Calu3 (cell line): ENCODE measurements at regions not wholly inside any gene's neighbourhood (a gene's known extent, or its start where the extent isn't known, plus 50 kb on each side); places are given as distances from the start of the nearest gene placed in this dataset.

Source experiments
- BruUV-seq: library from RNA; stranded (reverse); fragments of 400-500 nt; replicated peaks from 2 replicates; lab custom pipeline; 2021; lab: Mats Ljungman, UMichigan
- CTCF ChIA-PET: fragments of 300-600 bp; sonication (Branson Sonifier 250); formaldehyde crosslinking; loops from one replicate; lab custom pipeline; 2022; ENCODE audit warnings: antibody characterized with exemption; lab: Charles Lee
- DNase-seq: peaks from one replicate; pipeline ENCODE4 v3.0.0; 2022
- H3K27ac Mint-ChIP-seq: one replicate; pipeline ENCODE4 v1.8.0; 2022; ENCODE audit warnings: mixed read lengths; ENCODE audit not compliant: unreplicated experiment
- H3K27me3 Mint-ChIP-seq: one replicate; pipeline ENCODE4 v1.8.0; 2022; ENCODE audit warnings: mixed read lengths; ENCODE audit not compliant: unreplicated experiment
- H3K36me3 Mint-ChIP-seq: one replicate; pipeline ENCODE4 v1.8.0; 2022; ENCODE audit warnings: mild to moderate bottlenecking, moderate library complexity, mixed read lengths; ENCODE audit not compliant: insufficient read depth, unreplicated experiment
- H3K4me1 Mint-ChIP-seq: one replicate; pipeline ENCODE4 v1.8.0; 2022; ENCODE audit warnings: mild to moderate bottlenecking, low read depth, mixed read lengths; ENCODE audit not compliant: unreplicated experiment
- H3K4me3 Mint-ChIP-seq: one replicate; pipeline ENCODE4 v1.8.0; 2022; ENCODE audit warnings: mild to moderate bottlenecking, low read depth, moderate library complexity, mixed read lengths; ENCODE audit not compliant: unreplicated experiment
- H3K9me3 Mint-ChIP-seq: one replicate; pipeline ENCODE4 v1.8.0; 2022; ENCODE audit warnings: low read depth, mixed read lengths; ENCODE audit not compliant: unreplicated experiment
- CTCF ChIP-seq: fragments of 200-600 bp; IDR thresholded peaks from one replicate; pipeline ENCODE4 v1.8.0; 2022; ENCODE audit warnings: antibody characterized with exemption; ENCODE audit not compliant: unreplicated experiment
- intact Hi-C: fragments of 100-400 bp; cut with micrococcal nuclease; formaldehyde crosslinking; loops from one replicate; pipeline ENCODE4 v1.10.0; 2022; ENCODE audit not compliant: unreplicated experiment

GRCh38 chr5:167414611-167415010, 876.8 kb upstream of the WWC1 start:
- TF ChIP-seq CTCF = no peak
- Mint-ChIP-seq H3K27me3 (no peaks in the 10 kb centered on the region), H3K36me3 (no peaks in the 10 kb centered on the region), H3K4me3 (no peak overlapping the region), H3K9me3 (no peaks in the 10 kb centered on the region), H3K4me1 (no peaks in the 10 kb centered on the region), H3K27ac (no peak overlapping the region)
- CTCF ChIA-PET = interaction anchor here (1.3 kb wide), 1 partner anchor 19 kb away, joined by 3 read pairs; no protein-coding TSS in a partner anchor
- intact Hi-C loops = no loop called here
- no TSS peak for BruUV-seq
- DNase-seq = no peak

GRCh38 chr5:167415779-167416746, 875.4 kb upstream of the WWC1 start:
- no peaks in the 10 kb centered on the region for H3K36me3 Mint-ChIP-seq
- no peaks in the 10 kb centered on the region for H3K9me3 Mint-ChIP-seq

GRCh38 chr5:167417662-167418061, 873.8 kb upstream of the WWC1 start:
- CTCF ChIA-PET = no interaction called here
- no peak for TF ChIP-seq CTCF
- no peaks in the 10 kb centered on the region for H3K27me3 Mint-ChIP-seq
- H3K27ac Mint-ChIP-seq = no peak overlapping the region
- no peaks in the 10 kb centered on the region for H3K4me1 Mint-ChIP-seq
- no peak for DNase-seq
- H3K36me3 Mint-ChIP-seq = no peaks in the 10 kb centered on the region
- H3K9me3 Mint-ChIP-seq = no peaks in the 10 kb centered on the region
- intact Hi-C loops = no loop called here
- H3K4me3 Mint-ChIP-seq = no peak overlapping the region
- BruUV-seq = no TSS peak

More at GRCh38 chr5:167415779-167416746, 875.4 kb upstream of the WWC1 start:
- no peak overlapping the region for H3K4me3 Mint-ChIP-seq
- H3K4me1 Mint-ChIP-seq = no peaks in the 10 kb centered on the region
- no peak overlapping the region for H3K27ac Mint-ChIP-seq
- intact Hi-C loops = no loop called here
- CTCF ChIA-PET = no interaction called here
- TF ChIP-seq CTCF = no peak
- no peaks in the 10 kb centered on the region for H3K27me3 Mint-ChIP-seq
- BruUV-seq = no TSS peak
- no peak for DNase-seq

GRCh38 chr5:167425161-167425560, 866.3 kb upstream of the WWC1 start:
- no TSS peak for BruUV-seq
- H3K27me3 Mint-ChIP-seq = no peaks in the 10 kb centered on the region
- no peak for DNase-seq
- no peaks in the 10 kb centered on the region for H3K4me1 Mint-ChIP-seq
- intact Hi-C loops = no loop called here
- no peak overlapping the region for H3K27ac Mint-ChIP-seq
- no peaks in the 10 kb centered on the region for H3K36me3 Mint-ChIP-seq
- CTCF ChIA-PET = no interaction called here
- TF ChIP-seq CTCF = no peak
- no peak overlapping the region for H3K4me3 Mint-ChIP-seq
- H3K9me3 Mint-ChIP-seq = no peaks in the 10 kb centered on the region
